CD14-positive monocyte (primary cell): ENCODE measurements at regions not wholly inside any gene's neighbourhood (a gene's known extent, or its start where the extent isn't known, plus 50 kb on each side); places are given as distances from the start of the nearest gene placed in this dataset.

Experiments
- DNase-seq, 3 donors: peaks; one replicate each; pipeline ENCODE4 v3.0.0-alpha.2; 2011 to 2022
- H2AFZ ChIP-seq: 2 replicates; pipeline ENCODE4 v1.6.0; 2012; ENCODE audit warnings: mild to moderate bottlenecking, low read depth, low read length, inconsistent platforms; ENCODE audit not compliant: insufficient read depth, poor library complexity, severe bottlenecking
- H3K27ac ChIP-seq, 2 donors: 1 replicate in 1 of 2; 2 replicates in 1 of 2; pipeline ENCODE4 v1.5.1; 2012 to 2013; ENCODE audit warnings: low read length in 2 of 2, control low read depth in 1 of 2, inconsistent platforms in 1 of 2, low read depth in 1 of 2, mild to moderate bottlenecking in 1 of 2
- H3K27me3 ChIP-seq, 2 donors: one replicate each; pipeline versions ENCODE4 v1.6.0 to v1.6.1; 2011 to 2013; ENCODE audit warnings: low read length in 2 of 2; ENCODE audit not compliant: control insufficient read depth in 2 of 2, insufficient read depth in 2 of 2
- H3K36me3 ChIP-seq, 2 donors: replicated peaks in 1 of 2; 1 replicate in 1 of 2; 2 replicates in 1 of 2; pipeline versions ENCODE4 v1.5.1 to v1.6.1; 2012 to 2013; ENCODE audit warnings: low read length in 2 of 2, control low read depth in 1 of 2, inconsistent platforms in 1 of 2, mild to moderate bottlenecking in 1 of 2; ENCODE audit not compliant: insufficient read depth in 2 of 2, control insufficient read depth in 1 of 2
- H3K4me1 ChIP-seq, 2 donors: 1 replicate in 1 of 2; 2 replicates in 1 of 2; pipeline versions ENCODE4 v1.5.1 to v1.6.1; 2012 to 2013; ENCODE audit warnings: low read length in 2 of 2, control low read depth in 1 of 2, inconsistent platforms in 1 of 2, mild to moderate bottlenecking in 1 of 2, moderate library complexity in 1 of 2; ENCODE audit not compliant: insufficient read depth in 2 of 2, control insufficient read depth in 1 of 2
- H3K4me2 ChIP-seq: replicated peaks from 2 replicates; pipeline ENCODE3; 2012; ENCODE audit warnings: low read length, moderate library complexity, mild to moderate bottlenecking; ENCODE audit not compliant: poor library complexity, severe bottlenecking; ENCODE audit errors: extremely low read depth
- H3K4me3 ChIP-seq, 3 experiments: fragments of 200-600 bp in 1 of 3; sonication (generic) in 1 of 3; replicated peaks in 1 of 3; 1 replicate in 2 of 3; 2 replicates in 1 of 3; pipeline ENCODE4 v1.5.1; 2011 to 2013; ENCODE audit warnings: low read length in 3 of 3, mild to moderate bottlenecking in 3 of 3, control low read depth in 2 of 3, low read depth in 2 of 3, inconsistent platforms in 1 of 3, moderate library complexity in 1 of 3
- H3K79me2 ChIP-seq: 2 replicates; pipeline ENCODE4 v1.6.0; 2012; ENCODE audit warnings: mild to moderate bottlenecking, control low read depth, inconsistent platforms, low read length, moderate library complexity; ENCODE audit not compliant: insufficient read depth
- H3K9ac ChIP-seq: 2 replicates; pipeline ENCODE4 v1.6.0; 2017; ENCODE audit warnings: low read length, mild to moderate bottlenecking; ENCODE audit not compliant: insufficient read depth, poor library complexity, severe bottlenecking
- H3K9me3 ChIP-seq, 2 donors: replicated peaks in 1 of 2; 1 replicate in 1 of 2; 2 replicates in 1 of 2; pipeline versions ENCODE4 v1.5.1 to v1.6.1; 2012 to 2013; ENCODE audit warnings: low read length in 2 of 2, control low read depth in 1 of 2; ENCODE audit not compliant: control insufficient read depth in 1 of 2, insufficient read depth in 1 of 2
- H4K20me1 ChIP-seq: 2 replicates; pipeline ENCODE4 v1.6.0; 2012; ENCODE audit warnings: mild to moderate bottlenecking, low read length, control low read depth, moderate library complexity; ENCODE audit not compliant: insufficient read depth
- H3K27ac Mint-ChIP-seq, 7 donors: one replicate each; pipeline ENCODE4 v1.8.0; 2020; ENCODE audit warnings: mild to moderate bottlenecking in 7 of 7, mixed read lengths in 7 of 7, moderate library complexity in 6 of 7, inconsistent platforms in 2 of 7
- H3K27me3 Mint-ChIP-seq, 3 donors: one replicate each; pipeline ENCODE4 v1.8.0; 2021 to 2022; ENCODE audit warnings: low read depth in 3 of 3, mild to moderate bottlenecking in 3 of 3, mixed read lengths in 3 of 3, moderate library complexity in 3 of 3, inconsistent platforms in 1 of 3
- H3K36me3 Mint-ChIP-seq, 2 donors: one replicate each; pipeline ENCODE4 v1.8.0; 2020; ENCODE audit warnings: mixed read lengths in 2 of 2, inconsistent platforms in 1 of 2, mild to moderate bottlenecking in 1 of 2
- H3K4me1 Mint-ChIP-seq: one replicate; pipeline ENCODE4 v1.8.0; 2020; ENCODE audit warnings: mild to moderate bottlenecking, mixed read lengths
- H3K4me3 Mint-ChIP-seq, 2 donors: one replicate each; pipeline ENCODE4 v1.8.0; 2020; ENCODE audit warnings: mild to moderate bottlenecking in 2 of 2, mixed read lengths in 2 of 2, moderate library complexity in 1 of 2
- H3K9me3 Mint-ChIP-seq, 7 donors: one replicate each; pipeline ENCODE4 v1.8.0; 2020 to 2022; ENCODE audit warnings: mixed read lengths in 7 of 7, mild to moderate bottlenecking in 6 of 7, moderate library complexity in 6 of 7, inconsistent platforms in 2 of 7
- WGBS: methylation state at CpG from one replicate; pipeline ENCODE4 v1.1.5; 2013; ENCODE audit warnings: missing lambda C conversion rate; ENCODE audit not compliant: insufficient coverage; 5-methylcytosine and 5-hydroxymethylcytosine counted together
- intact Hi-C, 2 donors: fragments of 100-400 bp; cut with micrococcal nuclease; formaldehyde crosslinking; loops; one replicate each; pipeline versions ENCODE4 v1.15.0 to v1.15.1; 2023
- TF ChIP-seq, protein P1 (sequence below): fragments of 200-600 bp; IDR thresholded peaks from one replicate; pipeline ENCODE4 v1.8.0; 2022; ENCODE audit warnings: antibody characterized with exemption, mild to moderate bottlenecking

DNA sequence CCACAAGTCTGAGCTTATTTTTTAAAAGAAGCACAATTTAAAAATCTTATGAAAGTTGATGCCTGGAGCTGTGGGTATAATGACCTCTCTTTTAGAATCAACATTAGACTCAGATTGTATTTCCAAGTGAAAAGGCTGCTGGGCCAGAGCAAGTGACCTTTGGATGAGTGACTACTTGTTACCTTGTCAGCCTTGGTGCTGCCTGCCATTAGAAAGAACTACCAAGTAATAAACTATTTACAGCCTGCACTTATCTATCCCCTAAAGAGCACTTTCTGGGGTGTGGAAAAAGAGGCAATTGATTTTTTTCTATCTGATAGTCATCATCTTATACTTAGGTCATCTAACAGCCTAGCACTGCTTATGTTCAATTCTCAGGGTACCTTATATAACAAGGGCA lies 134.9 kb upstream of the FBXL17 start:
- intact Hi-C loops = no loop called here
- H3K9me3 Mint-ChIP-seq = no peaks in the 10 kb centered on the region

GRCh38 chr5:108515517-108516105 lies 133.7 kb upstream of the FBXL17 start:
- DNase-seq = no peak
- Mint-ChIP-seq H3K4me1 (no peaks in the 10 kb centered on the region), H3K36me3 (no peaks in the 10 kb centered on the region), H3K27ac (no peak overlapping the region), H3K9me3 (no peaks in the 10 kb centered on the region), H3K27me3 (peaks cover 0 to 3% (median 2%) of the 10 kb centered on the region in 3 donors), H3K4me3 (no peak overlapping the region)
- WGBS = no CpG with 5 or more reads among the region's 1 CpG
- no peak overlapping the region for H3K9ac ChIP-seq
- H3K27ac ChIP-seq = no peak overlapping the region
- no peak overlapping the region for H2AFZ ChIP-seq
- intact Hi-C loops = no loop called here
- no peaks in the 10 kb centered on the region for H3K4me1 ChIP-seq
- H4K20me1 ChIP-seq = no peaks in the 10 kb centered on the region
- TF ChIP-seq, protein P1, sequence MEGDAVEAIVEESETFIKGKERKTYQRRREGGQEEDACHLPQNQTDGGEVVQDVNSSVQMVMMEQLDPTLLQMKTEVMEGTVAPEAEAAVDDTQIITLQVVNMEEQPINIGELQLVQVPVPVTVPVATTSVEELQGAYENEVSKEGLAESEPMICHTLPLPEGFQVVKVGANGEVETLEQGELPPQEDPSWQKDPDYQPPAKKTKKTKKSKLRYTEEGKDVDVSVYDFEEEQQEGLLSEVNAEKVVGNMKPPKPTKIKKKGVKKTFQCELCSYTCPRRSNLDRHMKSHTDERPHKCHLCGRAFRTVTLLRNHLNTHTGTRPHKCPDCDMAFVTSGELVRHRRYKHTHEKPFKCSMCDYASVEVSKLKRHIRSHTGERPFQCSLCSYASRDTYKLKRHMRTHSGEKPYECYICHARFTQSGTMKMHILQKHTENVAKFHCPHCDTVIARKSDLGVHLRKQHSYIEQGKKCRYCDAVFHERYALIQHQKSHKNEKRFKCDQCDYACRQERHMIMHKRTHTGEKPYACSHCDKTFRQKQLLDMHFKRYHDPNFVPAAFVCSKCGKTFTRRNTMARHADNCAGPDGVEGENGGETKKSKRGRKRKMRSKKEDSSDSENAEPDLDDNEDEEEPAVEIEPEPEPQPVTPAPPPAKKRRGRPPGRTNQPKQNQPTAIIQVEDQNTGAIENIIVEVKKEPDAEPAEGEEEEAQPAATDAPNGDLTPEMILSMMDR = no peak
- no peak overlapping the region for H3K4me3 ChIP-seq
- no peaks in the 10 kb centered on the region for H3K79me2 ChIP-seq
- no peaks in the 10 kb centered on the region for H3K27me3 ChIP-seq
- no peaks in the 10 kb centered on the region for H3K9me3 ChIP-seq
- H3K36me3 ChIP-seq = no peaks in the 10 kb centered on the region
- H3K4me2 ChIP-seq = no peak overlapping the region

More for the DNA sequence above, 134.9 kb upstream of the FBXL17 start:
- no peak for DNase-seq
- Histone ChIP-seq H3K4me1 (no peaks in the 10 kb centered on the region), H3K4me2 (no peak overlapping the region), H4K20me1 (no peaks in the 10 kb centered on the region), H3K9ac (no peak overlapping the region), H3K79me2 (no peaks in the 10 kb centered on the region), H3K27ac (no peak overlapping the region), H3K36me3 (no peaks in the 10 kb centered on the region), H3K27me3 (no peaks in the 10 kb centered on the region), H3K4me3 (no peak overlapping the region), H2AFZ (no peak overlapping the region), H3K9me3 (no peaks in the 10 kb centered on the region)
- TF ChIP-seq, protein P1 = no peak
- no peak overlapping the region for H3K4me3 Mint-ChIP-seq
- no peaks in the 10 kb centered on the region for H3K4me1 Mint-ChIP-seq
- H3K27me3 Mint-ChIP-seq = peaks cover 1 to 2% (median 2%) of the 10 kb centered on the region in 3 donors
- no peaks in the 10 kb centered on the region for H3K36me3 Mint-ChIP-seq
- H3K27ac Mint-ChIP-seq = no peak overlapping the region
